Effector memory CD4-positive, alpha-beta T cell (primary cell): ENCODE measurements at regions not wholly inside any gene's neighbourhood (a gene's known extent, or its start where the extent isn't known, plus 50 kb on each side); places are given as distances from the start of the nearest gene placed in this dataset.
"Not testable (repeated sequence)": the region's sequence is repeated elsewhere in the genome, so short reads cannot be mapped to it uniquely, and the experiment has no call there.

Source experiments
- DNase-seq, 3 donors: peaks; one replicate each; pipeline ENCODE4 v3.0.0-alpha.2; 2020
- H3K27ac ChIP-seq: 2 replicates; pipeline ENCODE4 v1.7.0; 2013; ENCODE audit warnings: mild to moderate bottlenecking, low read length, moderate library complexity; ENCODE audit not compliant: insufficient read depth, poor library complexity, severe bottlenecking
- H3K27me3 ChIP-seq: replicated peaks from 2 replicates; pipeline ENCODE4 v1.7.0; 2013; ENCODE audit warnings: mild to moderate bottlenecking, low read length; ENCODE audit not compliant: insufficient read depth, control insufficient read depth, poor library complexity, severe bottlenecking
- H3K36me3 ChIP-seq: 2 replicates; pipeline ENCODE4 v1.7.0; 2013; ENCODE audit warnings: mild to moderate bottlenecking, low read length, moderate library complexity; ENCODE audit not compliant: control insufficient read depth, insufficient read depth
- H3K4me1 ChIP-seq: 2 replicates; pipeline ENCODE4 v1.7.0; 2013; ENCODE audit warnings: low read length, mild to moderate bottlenecking; ENCODE audit not compliant: control insufficient read depth, insufficient read depth, poor library complexity, severe bottlenecking
- H3K4me3 ChIP-seq: 2 replicates; pipeline ENCODE4 v1.7.0; 2013; ENCODE audit warnings: low read length, low read depth, mild to moderate bottlenecking; ENCODE audit not compliant: insufficient read depth, poor library complexity, severe bottlenecking
- H3K9me3 ChIP-seq: 2 replicates; pipeline ENCODE4 v1.7.0; 2013; ENCODE audit warnings: mild to moderate bottlenecking, low read length, moderate library complexity; ENCODE audit not compliant: control insufficient read depth

DNA sequence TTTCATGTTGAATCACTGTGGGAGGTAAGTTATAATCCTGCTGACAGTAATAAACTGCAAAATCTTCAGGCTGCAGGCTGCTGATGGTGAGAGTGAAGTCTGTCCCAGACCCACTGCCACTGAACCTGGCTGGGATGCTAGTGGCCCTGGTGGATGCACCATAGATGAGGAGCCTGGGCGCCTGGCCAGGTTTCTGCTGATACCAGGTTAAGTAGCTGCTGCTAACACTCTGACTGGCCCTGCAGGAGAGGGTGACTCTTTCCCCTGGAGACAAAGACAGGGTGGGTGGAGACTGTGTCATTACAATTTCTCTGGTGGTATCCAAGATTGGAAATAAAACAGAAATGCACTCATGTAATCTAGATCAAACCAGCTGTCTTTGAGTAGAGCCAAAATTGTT, 287.0 kb downstream of the RPIA start:
- H3K4me3 ChIP-seq, H3K36me3 ChIP-seq, H3K4me1 ChIP-seq, DNase-seq, H3K9me3 ChIP-seq, H3K27me3 ChIP-seq, H3K27ac ChIP-seq: not testable (repeated sequence)

DNA sequence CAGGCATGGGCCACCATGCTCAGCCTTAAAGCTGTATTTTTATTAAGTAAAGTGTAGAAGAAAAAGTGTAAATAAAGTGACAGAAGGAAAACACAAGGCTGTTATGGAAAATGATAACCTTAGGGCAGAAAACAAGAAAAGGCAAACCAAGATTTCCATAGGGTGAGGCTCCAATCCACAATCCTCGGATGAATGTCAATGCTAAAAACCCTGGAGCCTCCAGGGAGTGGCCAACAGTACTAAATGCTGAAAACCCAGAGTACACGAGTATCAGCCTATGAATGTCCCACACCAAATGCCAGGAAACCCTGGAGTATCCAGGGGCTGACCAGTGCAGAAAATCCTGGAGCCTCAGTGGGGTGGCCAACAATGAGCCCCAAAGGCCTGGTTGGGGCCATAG, 292.6 kb downstream of the RPIA start:
- H3K4me3 ChIP-seq = not testable (repeated sequence)

DNA sequence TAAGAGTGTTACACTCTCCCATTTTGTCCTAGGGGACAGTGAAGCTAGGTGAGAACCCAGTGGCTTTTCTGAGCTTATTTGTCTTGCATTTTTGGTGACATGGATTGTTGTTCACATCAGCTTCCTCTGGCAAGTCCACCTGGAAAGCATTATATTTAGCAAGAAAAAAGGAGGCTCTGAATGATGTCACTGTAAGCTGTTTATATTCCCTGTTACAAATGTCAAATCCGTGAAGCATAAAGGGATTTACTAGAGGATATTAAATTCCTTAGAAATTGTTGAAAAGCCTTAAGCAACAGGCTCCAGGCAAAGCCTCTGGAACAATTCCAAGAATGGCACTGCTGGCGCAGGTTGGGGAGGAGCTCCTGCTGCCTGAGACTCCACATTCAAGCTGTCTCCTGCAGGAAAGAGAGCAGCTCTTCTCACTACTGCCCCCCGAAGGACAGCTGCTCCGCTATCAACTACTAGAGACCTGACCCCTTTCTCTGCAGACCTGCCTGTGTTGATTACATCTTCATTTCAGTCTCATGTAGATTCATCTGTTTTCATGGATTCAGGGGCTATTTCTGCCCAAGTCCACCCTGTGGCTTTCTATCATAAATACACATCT, 295.4 kb downstream of the RPIA start:
- H3K36me3 ChIP-seq, H3K27me3 ChIP-seq, H3K4me1 ChIP-seq, H3K27ac ChIP-seq, DNase-seq, H3K4me3 ChIP-seq, H3K9me3 ChIP-seq: not testable (repeated sequence)

More for the DNA sequence above, 292.6 kb downstream of the RPIA start:
- not testable (repeated sequence) for H3K27me3 ChIP-seq, H3K36me3 ChIP-seq, DNase-seq, H3K4me1 ChIP-seq, H3K27ac ChIP-seq, H3K9me3 ChIP-seq

DNA sequence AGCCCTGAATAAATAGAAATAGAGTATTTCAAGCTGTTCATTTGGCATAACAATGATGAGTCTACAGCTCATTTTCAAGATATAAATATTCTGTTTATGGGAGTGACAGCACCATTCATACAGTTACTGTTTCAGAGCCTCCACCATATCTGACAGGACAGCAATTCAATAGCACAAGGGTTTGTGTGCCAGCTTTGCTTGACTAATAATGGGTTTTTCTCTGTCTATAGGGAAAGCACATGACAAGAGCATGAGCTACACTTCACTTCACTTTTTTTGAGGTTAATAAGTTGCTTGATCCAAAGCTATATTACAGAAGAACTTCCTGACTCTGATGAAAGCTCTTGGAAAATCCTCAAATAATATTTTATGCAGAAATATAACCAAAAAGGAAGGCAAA, 297.1 kb downstream of the RPIA start:
- not testable (repeated sequence) for H3K4me3 ChIP-seq, DNase-seq

DNA sequence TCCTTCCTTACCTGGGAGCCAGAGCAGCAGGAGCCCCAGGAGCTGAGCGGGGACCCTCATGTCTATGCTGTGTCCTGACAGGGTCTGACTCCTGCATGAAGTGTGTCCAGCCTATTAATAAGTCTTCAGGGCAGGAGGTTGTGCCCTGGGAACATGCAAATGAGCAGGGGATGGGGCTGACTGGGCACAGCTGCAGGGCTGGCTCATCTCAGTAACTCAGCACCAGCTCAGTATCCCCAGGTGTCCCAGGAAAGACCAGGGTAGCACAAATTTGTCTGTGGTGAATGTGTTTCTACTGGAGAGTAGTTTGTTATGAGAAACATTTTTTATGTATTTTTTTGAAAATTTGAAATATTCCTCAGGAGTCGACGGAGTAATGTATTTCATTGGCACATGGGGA, 301.3 kb downstream of the RPIA start:
- H3K9me3 ChIP-seq, H3K27ac ChIP-seq, H3K4me3 ChIP-seq, DNase-seq, H3K4me1 ChIP-seq, H3K27me3 ChIP-seq, H3K36me3 ChIP-seq: not testable (repeated sequence)

More for the DNA sequence above, 297.1 kb downstream of the RPIA start:
- H3K27ac ChIP-seq, H3K36me3 ChIP-seq, H3K4me1 ChIP-seq, H3K27me3 ChIP-seq, H3K9me3 ChIP-seq: not testable (repeated sequence)

DNA sequence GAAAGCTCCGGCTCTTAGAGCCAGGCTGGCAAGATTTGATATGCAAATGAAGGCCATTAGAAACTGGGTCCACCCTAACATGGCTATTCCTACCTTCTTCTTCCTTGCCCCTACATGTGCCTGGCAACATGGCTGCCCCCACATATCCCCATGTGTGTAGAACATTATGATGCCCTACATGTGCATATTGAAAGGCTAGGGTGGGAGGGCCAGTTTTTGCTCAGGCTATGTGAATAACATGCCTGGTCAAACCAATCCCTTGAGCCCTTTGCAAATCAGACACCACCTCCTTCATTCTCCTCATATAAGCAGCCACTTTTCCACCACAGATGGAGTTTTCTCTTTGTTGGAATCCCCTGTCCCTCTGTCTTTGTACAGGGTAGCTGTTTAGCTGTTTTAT, 303.4 kb downstream of the RPIA start:
- H3K9me3 ChIP-seq, H3K4me1 ChIP-seq, H3K4me3 ChIP-seq, DNase-seq, H3K27me3 ChIP-seq, H3K27ac ChIP-seq, H3K36me3 ChIP-seq: not testable (repeated sequence)

DNA sequence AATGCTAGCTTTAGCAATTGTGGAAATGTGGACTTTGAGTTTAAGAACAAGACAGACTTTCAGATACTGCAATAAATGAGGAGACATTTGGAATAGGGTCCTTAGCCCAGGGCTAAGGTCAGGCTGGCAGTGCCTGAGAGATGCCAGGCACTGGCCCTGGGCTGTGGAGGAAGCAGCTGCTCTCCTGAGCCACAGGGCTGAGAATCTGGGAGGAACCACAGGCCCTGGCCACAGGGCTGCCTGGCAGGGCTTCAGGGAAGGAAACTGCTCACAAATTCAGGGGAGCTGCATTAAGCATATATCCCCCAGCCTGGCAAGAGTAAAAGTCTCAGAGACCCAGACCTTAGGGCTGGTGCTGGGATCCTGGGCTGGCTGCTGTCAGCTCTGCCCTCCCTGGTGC, 305.1 kb downstream of the RPIA start:
- not testable (repeated sequence) for H3K4me3 ChIP-seq, H3K27me3 ChIP-seq, DNase-seq, H3K27ac ChIP-seq, H3K36me3 ChIP-seq, H3K4me1 ChIP-seq, H3K9me3 ChIP-seq

DNA sequence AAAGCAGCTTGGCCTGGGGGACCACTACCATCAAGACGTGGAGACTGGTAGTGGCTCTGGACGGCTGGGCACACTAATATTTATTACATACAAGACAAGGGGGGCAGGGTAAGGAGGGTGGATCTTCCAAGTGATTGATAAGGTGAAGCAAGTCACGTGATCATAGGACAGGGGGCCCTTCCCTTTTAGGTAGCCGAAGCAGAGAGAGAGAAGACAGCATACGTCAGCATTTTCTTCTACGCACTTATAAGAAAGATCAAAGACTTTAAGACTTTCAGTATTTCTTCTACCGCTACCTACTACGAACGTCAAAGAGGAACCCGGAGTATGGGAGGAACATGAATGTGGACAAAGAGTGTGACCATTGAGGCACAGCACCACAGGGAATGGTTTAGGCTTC, 307.9 kb downstream of the RPIA start:
- no peak overlapping the region for H3K4me3 ChIP-seq
- no peaks in the 10 kb centered on the region for H3K4me1 ChIP-seq
- H3K9me3 ChIP-seq = no peaks in the 10 kb centered on the region
- H3K36me3 ChIP-seq = no peaks in the 10 kb centered on the region
- H3K27me3 ChIP-seq = no peaks in the 10 kb centered on the region
- DNase-seq = no peak
- H3K27ac ChIP-seq = no peak overlapping the region

DNA sequence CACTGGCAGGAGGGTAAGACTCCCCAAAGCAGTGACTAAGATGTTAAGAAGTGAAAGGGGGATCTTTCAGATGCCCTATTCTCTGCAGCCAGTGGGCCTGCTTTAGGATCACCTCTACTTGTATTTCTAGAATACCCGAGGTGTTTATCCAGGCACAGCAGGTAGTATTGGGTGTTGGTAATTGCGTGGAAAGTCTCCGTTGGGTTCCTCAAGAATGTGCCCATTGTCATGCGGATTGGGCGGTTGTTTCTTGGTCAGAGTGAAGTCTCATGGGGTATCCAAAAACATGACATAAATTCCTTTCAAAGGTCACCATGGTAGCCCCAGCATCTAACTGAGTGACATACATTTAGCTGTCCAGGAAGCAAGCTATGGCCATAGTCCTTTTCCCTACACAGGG, 308.8 kb downstream of the RPIA start:
- DNase-seq = no peak

DNA sequence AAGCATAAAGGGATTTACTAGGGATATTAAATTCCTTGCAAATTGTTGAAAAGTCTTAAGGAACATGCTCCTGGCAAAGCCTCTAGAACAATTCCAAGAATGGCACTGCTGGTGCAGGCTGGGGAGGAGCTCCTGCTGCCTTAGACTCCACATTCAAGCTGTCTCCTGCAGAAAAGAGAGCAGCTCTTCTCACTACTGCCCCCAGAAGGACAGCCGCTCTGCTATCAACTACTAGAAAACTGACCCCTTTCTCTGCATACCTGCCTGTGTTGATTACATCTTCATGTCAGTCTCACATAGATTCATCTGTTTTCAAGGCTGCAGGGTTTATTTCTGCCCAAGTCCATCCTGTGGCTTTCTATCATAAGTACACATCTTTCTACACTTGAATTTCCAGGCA, 312.8 kb downstream of the RPIA start:
- not testable (repeated sequence) for H3K9me3 ChIP-seq, H3K4me3 ChIP-seq, H3K27ac ChIP-seq, H3K4me1 ChIP-seq, DNase-seq, H3K27me3 ChIP-seq, H3K36me3 ChIP-seq

More for the DNA sequence above, 308.8 kb downstream of the RPIA start:
- Histone ChIP-seq H3K27ac (no peak overlapping the region), H3K4me3 (no peak overlapping the region), H3K27me3 (no peaks in the 10 kb centered on the region), H3K4me1 (no peaks in the 10 kb centered on the region), H3K9me3 (no peaks in the 10 kb centered on the region), H3K36me3 (no peaks in the 10 kb centered on the region)

DNA sequence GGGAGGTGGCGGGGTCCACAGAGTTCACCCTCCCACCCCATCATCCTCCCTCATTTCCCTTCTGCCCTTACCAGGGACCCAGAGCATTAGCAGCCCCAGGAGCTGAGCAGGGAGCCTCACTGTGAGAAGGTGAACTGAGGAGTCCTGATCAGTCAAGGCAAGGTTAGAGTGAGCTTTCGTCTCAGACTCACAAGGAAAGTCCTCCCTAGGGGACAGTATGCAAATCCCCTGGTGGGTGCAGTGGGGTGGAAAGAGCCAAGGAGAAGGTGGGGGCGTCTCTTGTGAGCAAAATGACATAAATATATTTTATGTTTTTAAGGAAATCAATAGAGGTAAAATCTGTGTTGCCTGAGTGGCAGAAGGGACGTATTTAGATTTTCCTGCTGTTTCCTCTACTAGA, 329.1 kb downstream of the RPIA start:
- not testable (repeated sequence) for H3K36me3 ChIP-seq, H3K27me3 ChIP-seq, DNase-seq, H3K4me3 ChIP-seq, H3K4me1 ChIP-seq, H3K9me3 ChIP-seq, H3K27ac ChIP-seq
